ENCODE measurements at regions not wholly inside any gene's neighbourhood (a gene's known extent, or its start where the extent isn't known, plus 50 kb on each side); places are given as distances from the start of the nearest gene placed in this dataset.

GRCh38 chr12:88432531-88433490 lies 147.5 kb downstream of the KITLG start:
- TF ChIP-seq POLR2A (IDR thresholded peaks at IDR 0.05) (no peak), CTCF (IDR thresholded peaks at IDR 0.05) (no peak), EP300 (IDR thresholded peaks at IDR 0.05) (no peak), POLR2AphosphoS5 (IDR thresholded peaks at IDR 0.05) (peak in 2 of 4 donors; percentile 9 to 40)
